IPS-20b (cell line): ENCODE measurements at regions not wholly inside any gene's neighbourhood (a gene's known extent, or its start where the extent isn't known, plus 50 kb on each side); places are given as distances from the start of the nearest gene placed in this dataset.
A peak's percentile ranks its signal among the peaks of the same experiment; 100 is the strongest.

Experiments used
- H3K27ac ChIP-seq: one replicate; pipeline ENCODE4 v1.5.1; 2013; ENCODE audit warnings: low read length
- H3K27me3 ChIP-seq: 2 replicates; pipeline ENCODE4 v1.6.1; 2013; ENCODE audit warnings: mild to moderate bottlenecking, low read length, inconsistent platforms; ENCODE audit not compliant: insufficient read depth
- H3K36me3 ChIP-seq: 2 replicates; pipeline ENCODE4 v1.6.1; 2013; ENCODE audit warnings: low read depth, mild to moderate bottlenecking, inconsistent platforms, low read length, moderate library complexity; ENCODE audit not compliant: insufficient read depth
- H3K4me1 ChIP-seq: 2 replicates; pipeline ENCODE4 v1.6.1; 2013; ENCODE audit warnings: mild to moderate bottlenecking, control low read depth, inconsistent platforms, low read length, moderate library complexity; ENCODE audit not compliant: insufficient read depth
- H3K4me3 ChIP-seq: 2 replicates; pipeline ENCODE4 v1.5.1; 2013; ENCODE audit warnings: mild to moderate bottlenecking, low read length, inconsistent platforms
- H3K9ac ChIP-seq: 2 replicates; pipeline ENCODE4 v1.6.1; 2013; ENCODE audit warnings: low read depth, mild to moderate bottlenecking, inconsistent platforms, low read length, moderate library complexity
- H3K9me3 ChIP-seq: 2 replicates; pipeline ENCODE4 v1.6.1; 2013; ENCODE audit warnings: mild to moderate bottlenecking, low read depth, low read length, inconsistent platforms; ENCODE audit not compliant: insufficient read depth

GRCh38 chr2:104756118-104756517, 97.8 kb upstream of the POU3F3 start:
- Histone ChIP-seq H3K9me3 (peaks cover 9% of the 10 kb centered on the region; the same call in 1 of the 2 replicates), H3K9ac (no peak overlapping the region), H3K27me3 (no peaks in the 10 kb centered on the region)

DNA sequence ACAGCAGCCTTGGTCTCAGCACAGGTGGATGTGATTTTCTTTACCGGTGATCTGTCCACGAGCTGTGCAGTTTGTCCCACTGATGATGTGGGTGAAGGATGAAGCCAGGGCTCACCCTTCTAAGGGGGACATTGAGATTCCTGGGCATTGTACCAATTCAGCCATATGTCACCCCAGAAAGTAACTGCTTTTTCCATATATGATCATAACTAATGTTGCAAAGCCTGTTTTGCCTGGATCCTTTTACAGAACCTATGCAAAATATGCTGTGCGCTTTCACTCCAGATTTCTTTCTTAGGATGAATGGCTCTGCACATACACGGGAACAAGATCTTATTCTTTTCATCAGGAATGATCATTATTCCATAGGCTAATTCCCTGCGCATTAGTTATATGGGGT, 96.9 kb upstream of the POU3F3 start:
- Histone ChIP-seq H3K36me3 (no peaks in the 10 kb centered on the region), H3K9me3 (peaks cover 9% of the 10 kb centered on the region; the same call in 1 of the 2 replicates), H3K9ac (no peak overlapping the region), H3K27me3 (no peaks in the 10 kb centered on the region), H3K4me3 (no peak overlapping the region), H3K27ac (no peak overlapping the region), H3K4me1 (peaks cover 21% of the 10 kb centered on the region)

More at GRCh38 chr2:104756118-104756517, 97.8 kb upstream of the POU3F3 start:
- Histone ChIP-seq H3K4me3 (no peak overlapping the region), H3K36me3 (no peaks in the 10 kb centered on the region), H3K27ac (no peak overlapping the region), H3K4me1 (peaks cover 21% of the 10 kb centered on the region)

- Histone ChIP-seq H3K4me3 (peak overlapping the region; percentile 51; the same call in 1 of the 2 replicates), H3K27me3 (no peaks in the 10 kb centered on the region), H3K36me3 (no peaks in the 10 kb centered on the region), H3K9ac (peak overlapping the region; percentile 81; the same call in 1 of the 2 replicates), H3K9me3 (peaks cover 9% of the 10 kb centered on the region; the same call in 1 of the 2 replicates), H3K27ac (peak overlapping the region; percentile 96), H3K4me1 (peaks cover 21% of the 10 kb centered on the region)
Observed at GRCh38 chr2:104758199-104758620, 95.7 kb upstream of the POU3F3 start.

GRCh38 chr2:104762031-104762430, 91.9 kb upstream of the POU3F3 start:
- Histone ChIP-seq H3K9me3 (no peaks in the 10 kb centered on the region), H3K36me3 (no peaks in the 10 kb centered on the region)

DNA sequence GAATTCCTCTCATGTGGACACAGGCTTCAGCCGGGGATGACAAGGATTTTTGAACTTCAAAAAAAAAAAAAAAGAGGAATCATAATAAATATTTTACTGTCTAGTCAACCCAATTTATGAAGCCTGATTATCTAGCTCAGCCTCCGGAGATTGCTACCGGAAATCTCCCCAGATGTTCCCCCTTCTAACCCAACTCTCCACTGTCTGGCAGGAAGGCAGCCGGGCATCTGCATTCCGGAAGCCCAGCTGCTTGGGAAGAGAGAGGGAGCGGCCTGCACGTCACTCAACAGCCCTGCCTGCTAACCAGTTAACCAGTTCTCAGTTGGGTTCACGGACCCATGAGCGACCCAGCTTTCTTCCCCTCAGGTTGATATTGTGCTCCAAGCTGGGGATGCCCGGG, 87.2 kb upstream of the POU3F3 start:
- H3K27ac ChIP-seq, result no peak overlapping the region
- no peak overlapping the region for H3K4me3 ChIP-seq
- no peaks in the 10 kb centered on the region for H3K27me3 ChIP-seq
- no peaks in the 10 kb centered on the region for H3K36me3 ChIP-seq
- H3K4me1 ChIP-seq, result no peaks in the 10 kb centered on the region
- H3K9ac ChIP-seq, result no peak overlapping the region
- H3K9me3 ChIP-seq, result no peaks in the 10 kb centered on the region

More at GRCh38 chr2:104762031-104762430, 91.9 kb upstream of the POU3F3 start:
- Histone ChIP-seq H3K27ac (no peak overlapping the region), H3K4me3 (no peak overlapping the region), H3K27me3 (no peaks in the 10 kb centered on the region), H3K9ac (no peak overlapping the region), H3K4me1 (peaks cover 19% of the 10 kb centered on the region)

GRCh38 chr2:104768694-104769093, 85.2 kb upstream of the POU3F3 start:
- no peaks in the 10 kb centered on the region for H3K9me3 ChIP-seq
- H3K27me3 ChIP-seq, result no peaks in the 10 kb centered on the region
- H3K27ac ChIP-seq, result peak overlapping the region; percentile 5
- H3K4me1 ChIP-seq, result no peaks in the 10 kb centered on the region
- H3K36me3 ChIP-seq, result no peaks in the 10 kb centered on the region
- no peak overlapping the region for H3K4me3 ChIP-seq
- H3K9ac ChIP-seq, result no peak overlapping the region

DNA sequence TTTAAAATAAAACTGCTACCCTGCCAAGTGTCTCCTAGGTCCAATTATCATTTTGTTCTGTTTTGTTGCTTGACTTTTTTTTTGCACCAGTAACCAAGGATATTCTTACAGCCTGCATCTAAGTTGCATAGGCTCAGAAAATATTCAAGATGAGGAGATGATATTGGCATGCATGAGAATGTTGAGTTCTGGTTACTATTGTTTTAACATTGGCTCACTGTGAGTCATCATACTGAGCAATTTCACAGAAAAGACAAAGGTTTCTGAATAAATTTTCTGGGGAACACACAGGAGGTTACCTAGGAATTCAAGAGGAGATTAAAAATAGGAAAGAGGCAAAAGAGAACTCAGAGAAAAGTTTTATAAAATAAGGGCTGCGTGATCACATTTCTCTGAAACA, 84.8 kb upstream of the POU3F3 start:
- Histone ChIP-seq H3K36me3 (no peaks in the 10 kb centered on the region), H3K9me3 (no peaks in the 10 kb centered on the region), H3K4me3 (no peak overlapping the region), H3K4me1 (no peaks in the 10 kb centered on the region), H3K27me3 (no peaks in the 10 kb centered on the region), H3K9ac (no peak overlapping the region), H3K27ac (peak overlapping the region; percentile 5)

- no peaks in the 10 kb centered on the region for H3K4me1 ChIP-seq
Observed at GRCh38 chr2:104772996-104773395, 80.9 kb upstream of the POU3F3 start.

DNA sequence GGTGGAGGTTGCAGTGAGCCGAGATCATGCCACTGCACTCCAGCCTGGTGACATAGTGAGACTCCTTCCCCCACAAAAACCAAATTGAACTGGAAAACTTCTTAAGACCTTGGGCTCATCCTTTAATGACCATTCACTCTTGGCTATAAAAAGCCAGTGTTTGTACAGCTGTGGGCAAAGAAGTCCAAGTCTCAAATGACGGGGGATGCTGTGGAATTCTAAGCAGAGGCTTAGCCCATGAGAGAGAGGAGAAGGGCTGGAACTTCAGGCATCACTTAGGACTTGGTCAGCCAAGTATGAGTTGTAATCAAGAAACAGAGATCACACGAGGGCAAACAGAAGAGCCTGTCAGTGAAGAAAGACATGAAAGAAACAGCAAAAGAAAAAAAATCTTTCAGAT, 79.3 kb upstream of the POU3F3 start:
- H3K4me1 ChIP-seq, result no peaks in the 10 kb centered on the region
- no peaks in the 10 kb centered on the region for H3K9me3 ChIP-seq
- H3K27me3 ChIP-seq, result no peaks in the 10 kb centered on the region
- no peak overlapping the region for H3K27ac ChIP-seq
- no peaks in the 10 kb centered on the region for H3K36me3 ChIP-seq
- H3K9ac ChIP-seq, result no peak overlapping the region
- no peak overlapping the region for H3K4me3 ChIP-seq

More at GRCh38 chr2:104772996-104773395, 80.9 kb upstream of the POU3F3 start:
- no peak overlapping the region for H3K9ac ChIP-seq
- no peaks in the 10 kb centered on the region for H3K27me3 ChIP-seq
- H3K36me3 ChIP-seq, result no peaks in the 10 kb centered on the region
- H3K4me3 ChIP-seq, result no peak overlapping the region
- no peaks in the 10 kb centered on the region for H3K9me3 ChIP-seq
- no peak overlapping the region for H3K27ac ChIP-seq

GRCh38 chr2:104777721-104778120, 76.2 kb upstream of the POU3F3 start:
- no peaks in the 10 kb centered on the region for H3K36me3 ChIP-seq
- no peaks in the 10 kb centered on the region for H3K4me1 ChIP-seq
- no peaks in the 10 kb centered on the region for H3K27me3 ChIP-seq
- no peak overlapping the region for H3K9ac ChIP-seq
- no peaks in the 10 kb centered on the region for H3K9me3 ChIP-seq
- H3K4me3 ChIP-seq, result no peak overlapping the region
- H3K27ac ChIP-seq, result no peak overlapping the region

DNA sequence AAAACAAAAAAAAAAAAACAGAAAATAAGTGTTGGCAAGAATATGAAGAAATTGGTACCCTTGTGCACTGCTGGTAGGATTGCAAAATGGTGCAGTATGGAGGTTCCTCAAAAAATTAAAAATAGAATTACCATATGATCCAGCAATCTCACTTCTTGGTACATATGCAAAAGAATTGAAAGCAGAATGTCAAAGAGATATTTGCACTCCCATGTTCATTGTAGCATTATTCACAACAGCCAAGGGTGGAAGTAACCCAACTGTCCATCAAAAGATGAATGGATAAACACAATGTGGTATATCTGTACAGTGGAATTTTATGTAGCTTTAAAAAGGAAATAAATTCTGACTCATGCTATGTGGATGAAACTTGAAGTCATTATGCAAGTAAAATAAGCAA, 72.8 kb upstream of the POU3F3 start:
- Histone ChIP-seq H3K9me3 (no peaks in the 10 kb centered on the region), H3K36me3 (no peaks in the 10 kb centered on the region), H3K27me3 (no peaks in the 10 kb centered on the region), H3K27ac (no peak overlapping the region), H3K9ac (no peak overlapping the region), H3K4me1 (no peaks in the 10 kb centered on the region), H3K4me3 (no peak overlapping the region)

DNA sequence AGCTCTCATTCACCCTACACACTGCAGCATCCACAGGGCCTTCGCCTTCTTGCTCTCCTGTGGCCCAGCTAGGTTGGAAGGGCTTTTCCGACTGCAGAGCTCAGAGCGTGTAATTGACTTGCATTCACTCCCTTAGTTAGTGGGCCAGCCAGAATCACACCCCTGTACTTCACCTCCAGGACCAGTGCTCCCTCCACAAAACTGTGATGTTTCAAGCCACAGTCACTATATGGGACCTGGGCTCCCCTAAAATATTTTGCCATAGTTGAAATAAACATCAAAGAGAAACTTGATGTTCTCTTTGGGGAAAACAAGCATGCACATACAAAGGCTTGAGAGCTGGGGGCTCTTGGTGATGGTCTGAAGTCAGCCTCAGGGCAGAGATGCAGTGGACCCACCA, 69.7 kb upstream of the POU3F3 start:
- Histone ChIP-seq H3K4me1 (no peaks in the 10 kb centered on the region), H3K9ac (no peak overlapping the region), H3K27me3 (no peaks in the 10 kb centered on the region), H3K27ac (no peak overlapping the region), H3K36me3 (no peaks in the 10 kb centered on the region), H3K4me3 (no peak overlapping the region), H3K9me3 (no peaks in the 10 kb centered on the region)
